ENCODE measurements at regions not wholly inside any gene's neighbourhood (a gene's known extent, or its start where the extent isn't known, plus 50 kb on each side); places are given as distances from the start of the nearest gene placed in this dataset.
"Not testable (repeated sequence)": the region's sequence is repeated elsewhere in the genome, so short reads cannot be mapped to it uniquely, and the experiment has no call there.

GRCh38 chr13:44845281-44846058, 143.8 kb downstream of the NUFIP1 start:
- not testable (repeated sequence) for TF ChIP-seq CTCF (tag by site-specific recombination; IDR thresholded peaks at IDR 0.05); ZNF791 (tag by site-specific recombination; IDR thresholded peaks at IDR 0.05); ZNF426 (tag by site-specific recombination; IDR thresholded peaks at IDR 0.05); PBX3 (CRISPR knock-in tag; IDR thresholded peaks at IDR 0.05); ZNF629 (tag by site-specific recombination; IDR thresholded peaks at IDR 0.05); ZNF350 (tag by site-specific recombination; IDR thresholded peaks at IDR 0.05); ZNF776 (tag by site-specific recombination; IDR thresholded peaks at IDR 0.05; ENCODE audit: borderline replicate concordance)
